ENCODE measurements at regions not wholly inside any gene's neighbourhood (a gene's known extent, or its start where the extent isn't known, plus 50 kb on each side); places are given as distances from the start of the nearest gene placed in this dataset.
"Not testable (repeated sequence)": the region's sequence is repeated elsewhere in the genome, so short reads cannot be mapped to it uniquely, and the experiment has no call there.

DNA sequence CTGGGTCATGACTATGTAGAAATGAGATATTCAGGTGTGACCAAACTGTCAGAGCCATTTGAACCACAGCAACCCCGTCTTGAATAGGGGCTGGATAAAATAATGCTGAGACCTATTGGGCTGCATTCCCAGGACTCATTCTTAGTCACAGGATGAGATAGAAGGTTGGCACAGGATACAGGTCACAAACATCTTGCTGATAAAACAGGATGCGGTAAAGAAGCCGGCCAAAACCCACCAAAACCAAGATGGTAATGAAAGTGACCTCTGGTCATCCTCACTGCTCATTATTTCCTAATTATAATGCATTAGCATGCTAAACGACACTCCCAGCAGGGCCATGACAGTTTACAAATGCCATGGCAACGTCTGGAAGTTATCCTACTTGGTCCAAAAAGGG lies 545.5 kb downstream of the TMEM114 start:
- intact Hi-C loops (cut with DNase I), result no loop called here
- DNase-seq (no peak), ATAC-seq (no peak)

GRCh38 chr16:8032406-8032805 lies 557.9 kb downstream of the TMEM114 start:
- no peak for DNase-seq
- ATAC-seq, result no peak
- intact Hi-C loops (cut with DNase I), result no loop called here

DNA sequence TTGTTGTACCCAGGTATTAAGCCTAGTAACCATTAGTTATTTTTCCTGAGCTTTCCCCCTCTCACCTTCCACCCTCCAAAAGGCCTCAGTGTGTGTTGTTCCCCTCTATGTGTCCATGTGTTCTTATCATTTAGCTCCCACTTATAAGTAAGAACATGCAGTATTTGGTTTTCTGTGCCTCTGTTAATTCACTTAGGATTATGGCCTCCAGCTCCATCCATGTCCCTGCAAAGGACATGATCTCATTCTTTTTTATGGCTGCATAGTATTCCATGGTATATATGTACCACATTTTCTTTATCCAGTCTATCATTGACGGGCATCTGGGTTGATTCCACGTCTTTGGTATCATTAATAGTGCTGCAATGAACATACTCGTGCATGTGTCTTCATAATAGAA lies 560.3 kb downstream of the TMEM114 start:
- intact Hi-C loops (cut with DNase I); ATAC-seq; DNase-seq: not testable (repeated sequence)

- no peak for ATAC-seq
- intact Hi-C loops (cut with DNase I), result no loop called here
Observed at GRCh38 chr16:8026450-8026849, 563.9 kb downstream of the TMEM114 start.

DNA sequence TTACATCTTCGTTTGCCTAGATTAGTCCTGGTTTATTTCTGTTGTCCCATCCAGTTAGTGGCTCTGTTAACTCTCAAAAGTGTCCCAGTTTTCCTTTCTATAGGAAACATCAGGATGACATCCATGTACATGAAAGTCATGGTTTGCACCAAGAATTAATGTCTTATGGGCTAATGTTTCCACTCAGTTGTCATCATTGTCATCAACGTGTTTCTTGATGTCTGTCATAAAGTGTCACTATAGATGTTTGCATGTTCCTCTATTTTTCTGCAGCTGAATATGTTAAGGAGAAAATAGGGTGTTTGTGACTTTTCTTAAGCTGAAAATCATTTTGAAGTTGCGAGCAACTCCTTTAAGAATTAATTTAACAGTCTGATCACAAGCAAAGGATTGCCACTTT lies 567.0 kb downstream of the TMEM114 start:
- intact Hi-C loops (cut with DNase I), result no loop called here
- DNase-seq (no peak), ATAC-seq (no peak)

More at GRCh38 chr16:8026450-8026849, 563.9 kb downstream of the TMEM114 start:
- DNase-seq, result no peak

DNA sequence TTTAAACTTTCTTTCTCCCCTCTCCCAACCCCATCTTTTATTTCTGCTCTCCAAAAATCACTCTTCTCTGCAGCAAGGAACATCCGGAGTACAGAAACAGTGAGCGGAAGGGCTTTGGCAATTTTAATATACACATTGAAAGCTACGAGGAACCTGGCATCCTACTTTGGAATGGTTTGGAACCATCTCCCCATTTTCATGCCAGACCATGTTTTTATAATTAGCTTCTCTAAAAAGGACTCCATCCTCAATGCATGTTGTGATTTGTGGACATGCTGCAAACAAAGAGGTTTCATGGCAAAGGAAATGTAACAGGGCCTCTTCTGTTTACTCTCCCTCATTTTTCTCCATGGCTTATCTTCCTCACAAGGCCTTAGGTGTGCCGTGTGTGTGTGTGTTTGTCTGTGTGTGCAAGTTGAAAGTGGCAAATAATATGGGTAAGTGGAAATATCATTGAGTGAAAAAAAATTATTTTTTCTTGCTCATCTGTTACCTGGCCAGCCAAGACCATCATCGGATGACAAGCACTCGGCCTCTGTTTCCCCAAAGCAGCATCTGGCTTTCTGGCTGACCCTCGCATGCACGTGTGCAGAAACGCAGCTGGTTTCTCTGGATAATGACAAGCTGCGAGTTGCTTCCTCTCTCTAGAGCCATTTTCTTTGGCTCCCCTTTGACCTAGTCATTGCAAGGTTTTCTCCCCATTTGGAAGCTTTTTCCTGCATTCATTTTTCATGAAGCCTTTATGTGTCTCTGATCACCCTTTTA lies 585.0 kb downstream of the TMEM114 start:
- no peak for ATAC-seq
- no peak for DNase-seq
- intact Hi-C loops (cut with DNase I), result no loop called here

- intact Hi-C loops (cut with DNase I), result no loop called here
- no peak for ATAC-seq
- no peak for DNase-seq
Observed at GRCh38 chr16:7998789-7999453, 591.4 kb downstream of the TMEM114 start.

GRCh38 chr16:7997966-7998365 lies 592.3 kb downstream of the TMEM114 start:
- no peak for ATAC-seq
- intact Hi-C loops (cut with DNase I), result no loop called here
- no peak for DNase-seq

- ATAC-seq (no peak), DNase-seq (no peak)
- intact Hi-C loops (cut with DNase I), result no loop called here
Observed at GRCh38 chr16:7992616-7993015, 597.7 kb downstream of the TMEM114 start.

- ATAC-seq (peak in 1 of 2 donors; percentile 36), DNase-seq (no peak)
- intact Hi-C loops (cut with DNase I), result no loop called here
Observed at GRCh38 chr16:7990626-7991260, 599.6 kb downstream of the TMEM114 start.

GRCh38 chr16:7983676-7984075 lies 606.6 kb downstream of the TMEM114 start:
- no peak for ATAC-seq
- intact Hi-C loops (cut with DNase I), result no loop called here
- DNase-seq, result no peak

DNA sequence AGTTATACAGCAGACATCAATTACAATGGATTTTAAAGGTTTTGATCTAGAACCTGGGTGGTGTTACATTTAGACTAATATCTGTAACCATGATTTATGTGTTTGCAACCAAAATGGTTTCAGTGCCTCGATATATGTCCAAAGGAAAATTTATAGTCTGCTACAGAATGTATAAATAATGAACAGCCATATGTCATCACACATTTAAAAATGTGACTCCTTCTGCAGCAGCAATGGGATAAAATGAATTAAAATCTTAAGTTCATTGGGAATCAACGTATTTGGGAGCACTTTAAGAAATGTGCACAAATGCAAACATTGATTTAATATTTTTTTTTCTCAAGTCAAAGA lies 610.2 kb downstream of the TMEM114 start:
- DNase-seq (no peak), ATAC-seq (no peak)
- intact Hi-C loops (cut with DNase I), result no loop called here

DNA sequence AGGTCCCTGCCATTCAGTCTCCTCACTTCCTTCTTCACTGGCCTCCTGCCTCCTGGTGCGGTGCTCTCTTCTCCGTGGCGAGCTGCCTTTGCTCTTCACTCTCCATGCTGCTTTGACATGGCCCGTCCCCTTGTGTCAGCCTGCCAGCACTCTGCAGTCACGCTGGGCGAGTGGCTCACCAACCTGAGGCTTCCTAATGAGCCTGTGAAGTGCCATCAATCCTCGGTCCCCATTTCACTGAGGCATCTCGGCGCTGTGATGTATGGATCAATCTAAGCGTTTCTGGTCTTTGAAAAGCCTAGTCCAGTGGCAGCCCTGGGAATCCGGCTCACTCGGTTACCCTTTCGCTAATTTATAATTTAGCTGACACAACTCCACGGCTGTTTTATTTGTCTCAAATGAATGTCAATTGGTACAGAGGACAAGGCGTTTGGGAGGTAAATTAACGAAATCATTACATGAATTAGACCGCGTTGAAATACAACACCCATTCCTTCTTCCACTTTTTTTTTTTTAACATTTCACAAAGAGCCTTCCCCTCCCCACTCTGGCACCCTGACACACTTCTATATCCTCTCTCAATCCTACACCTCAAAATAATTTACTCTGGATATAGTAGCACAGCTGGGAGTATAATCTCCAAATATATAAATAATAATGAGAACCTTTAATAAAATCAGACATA lies 610.7 kb downstream of the TMEM114 start:
- no peak for DNase-seq
- no peak for ATAC-seq
- intact Hi-C loops (cut with DNase I), result no loop called here

GRCh38 chr16:7976563-7976962 lies 613.7 kb downstream of the TMEM114 start:
- no peak for ATAC-seq
- intact Hi-C loops (cut with DNase I), result no loop called here
- DNase-seq, result no peak

DNA sequence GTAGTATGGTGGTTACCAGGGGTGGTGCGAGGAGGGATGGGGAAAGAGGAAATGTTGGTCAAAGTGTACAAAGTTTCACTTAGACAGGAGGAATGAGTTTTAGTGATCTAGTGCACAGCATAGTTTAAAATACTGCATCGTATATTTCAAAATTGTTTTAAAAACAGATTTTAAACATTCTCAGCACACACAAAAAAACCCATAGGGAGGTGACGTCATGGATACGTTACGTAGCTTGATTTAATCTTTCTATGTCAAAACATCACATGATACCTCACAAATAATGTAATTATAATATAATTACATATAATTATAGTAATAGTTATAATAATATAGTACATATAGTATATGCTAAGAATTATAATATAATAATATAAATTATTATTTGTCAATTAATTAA lies 614.2 kb downstream of the TMEM114 start:
- DNase-seq (no peak), ATAC-seq (no peak)
- intact Hi-C loops (cut with DNase I), result no loop called here

GRCh38 chr16:7967996-7968509 lies 622.3 kb downstream of the TMEM114 start:
- DNase-seq (no peak), ATAC-seq (no peak)
- intact Hi-C loops (cut with DNase I), result no loop called here

DNA sequence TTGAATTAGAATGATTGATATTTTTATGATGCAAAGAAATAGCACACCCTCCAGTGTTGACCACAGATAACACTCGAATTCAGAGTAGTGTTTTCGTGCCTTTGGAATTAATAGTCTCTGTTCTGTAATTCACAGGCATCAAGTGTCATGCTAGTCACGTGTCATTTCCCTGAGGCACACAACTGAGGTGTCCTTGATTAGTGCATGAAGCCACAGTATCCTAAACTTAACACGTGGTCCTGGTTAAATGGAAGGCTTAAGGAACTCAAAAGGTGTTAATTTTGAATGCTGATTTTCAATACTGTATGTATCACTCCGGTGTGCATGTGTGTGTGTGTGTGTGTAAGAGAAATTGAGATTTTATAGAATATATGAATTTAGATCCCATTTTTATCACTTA lies 625.6 kb downstream of the TMEM114 start:
- intact Hi-C loops (cut with DNase I), result no loop called here
- ATAC-seq, result no peak
- DNase-seq, result no peak

DNA sequence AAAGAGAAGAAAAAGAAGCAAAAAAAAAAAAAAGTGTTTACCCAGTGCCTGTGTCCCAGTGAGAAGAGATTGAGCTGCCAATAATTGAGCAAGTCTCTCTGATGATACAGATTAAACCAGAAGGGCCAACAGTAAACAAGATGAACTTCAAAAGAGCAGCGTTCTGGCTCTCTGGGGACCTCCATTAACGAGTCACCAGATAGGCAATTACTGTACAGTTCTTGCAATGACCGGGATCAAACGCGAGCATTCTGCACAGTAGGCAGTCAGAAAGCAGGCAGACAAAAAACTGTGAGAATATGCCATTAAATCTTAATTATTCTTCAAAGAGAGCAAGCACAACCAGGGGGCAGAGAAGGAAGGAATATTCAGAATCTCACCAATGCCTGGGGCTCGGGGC lies 626.1 kb downstream of the TMEM114 start:
- ATAC-seq (no peak), DNase-seq (no peak)
- intact Hi-C loops (cut with DNase I), result no loop called here

GRCh38 chr16:7962091-7962879 lies 628.0 kb downstream of the TMEM114 start:
- intact Hi-C loops (cut with DNase I), result no loop called here
- DNase-seq (no peak), ATAC-seq (no peak)
